ENCODE measurements at regions not wholly inside any gene's neighbourhood (a gene's known extent, or its start where the extent isn't known, plus 50 kb on each side); places are given as distances from the start of the nearest gene placed in this dataset.

GRCh38 chr15:29890336-29891095, 68.2 kb upstream of the TJP1 start:
- Mint-ChIP-seq H3K9me3 (peaks cover 28% of the 10 kb centered on the region), H3K27me3 (ENCODE audit: low read depth) (no peaks in the 10 kb centered on the region; the same call in 1 of the 2 replicates), H3K4me1 (peaks cover 36% of the 10 kb centered on the region), H3K4me3 (peak overlapping the region; percentile 29), H3K27ac (peak overlapping the region; percentile 94), H3K36me3 (peaks cover 21% of the 10 kb centered on the region)
- CTCF ChIA-PET, result interaction anchor here (0.6 to 6.8 kb wide), 4 partner anchors 12 to 34 kb away, joined by 3 to 61 read pairs (median 4); no protein-coding TSS in a partner anchor
- POLR2A ChIA-PET, result no interaction called here
- DNase-seq (ENCODE audit: low spot score) (no peak), ATAC-seq (peak; percentile 7; the same call in 1 of the 2 replicates)
- no peak for TF ChIP-seq PRRX2 (CRISPR knock-in tag; IDR thresholded peaks at IDR 0.05)
- TF ChIP-seq TEAD1 (CRISPR knock-in tag; IDR thresholded peaks at IDR 0.05), result no peak
- no peak for TF ChIP-seq NR2C2 (CRISPR knock-in tag; IDR thresholded peaks at IDR 0.05)
- TF ChIP-seq ETV6 (CRISPR knock-in tag; IDR thresholded peaks at IDR 0.05), result no peak
- no peak for TF ChIP-seq ERG (CRISPR knock-in tag; IDR thresholded peaks at IDR 0.05)
- TF ChIP-seq ZNF219 (CRISPR knock-in tag; IDR thresholded peaks at IDR 0.05; ENCODE audit: borderline replicate concordance), result no peak
- TF ChIP-seq, protein P1, sequence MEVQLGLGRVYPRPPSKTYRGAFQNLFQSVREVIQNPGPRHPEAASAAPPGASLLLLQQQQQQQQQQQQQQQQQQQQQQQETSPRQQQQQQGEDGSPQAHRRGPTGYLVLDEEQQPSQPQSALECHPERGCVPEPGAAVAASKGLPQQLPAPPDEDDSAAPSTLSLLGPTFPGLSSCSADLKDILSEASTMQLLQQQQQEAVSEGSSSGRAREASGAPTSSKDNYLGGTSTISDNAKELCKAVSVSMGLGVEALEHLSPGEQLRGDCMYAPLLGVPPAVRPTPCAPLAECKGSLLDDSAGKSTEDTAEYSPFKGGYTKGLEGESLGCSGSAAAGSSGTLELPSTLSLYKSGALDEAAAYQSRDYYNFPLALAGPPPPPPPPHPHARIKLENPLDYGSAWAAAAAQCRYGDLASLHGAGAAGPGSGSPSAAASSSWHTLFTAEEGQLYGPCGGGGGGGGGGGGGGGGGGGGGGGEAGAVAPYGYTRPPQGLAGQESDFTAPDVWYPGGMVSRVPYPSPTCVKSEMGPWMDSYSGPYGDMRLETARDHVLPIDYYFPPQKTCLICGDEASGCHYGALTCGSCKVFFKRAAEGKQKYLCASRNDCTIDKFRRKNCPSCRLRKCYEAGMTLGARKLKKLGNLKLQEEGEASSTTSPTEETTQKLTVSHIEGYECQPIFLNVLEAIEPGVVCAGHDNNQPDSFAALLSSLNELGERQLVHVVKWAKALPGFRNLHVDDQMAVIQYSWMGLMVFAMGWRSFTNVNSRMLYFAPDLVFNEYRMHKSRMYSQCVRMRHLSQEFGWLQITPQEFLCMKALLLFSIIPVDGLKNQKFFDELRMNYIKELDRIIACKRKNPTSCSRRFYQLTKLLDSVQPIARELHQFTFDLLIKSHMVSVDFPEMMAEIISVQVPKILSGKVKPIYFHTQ (CRISPR knock-in tag; IDR thresholded peaks at IDR 0.05), result no peak
- TF ChIP-seq ZNF532 (CRISPR knock-in tag; IDR thresholded peaks at IDR 0.05; ENCODE audit: borderline replicate concordance), result no peak
- TF ChIP-seq IRF2 (CRISPR knock-in tag; IDR thresholded peaks at IDR 0.05; ENCODE audit: borderline replicate concordance, low read depth), result no peak
- TF ChIP-seq MYBL2 (CRISPR knock-in tag; IDR thresholded peaks at IDR 0.05), result no peak
- TF ChIP-seq NFATC4 (CRISPR knock-in tag; IDR thresholded peaks at IDR 0.05), result no peak
- TF ChIP-seq KAT7 (CRISPR knock-in tag; IDR thresholded peaks at IDR 0.05; ENCODE audit: borderline replicate concordance), result no peak
- no peak for TF ChIP-seq ZNF396 (CRISPR knock-in tag; IDR thresholded peaks at IDR 0.05; ENCODE audit: borderline replicate concordance)
- TF ChIP-seq, protein P2, sequence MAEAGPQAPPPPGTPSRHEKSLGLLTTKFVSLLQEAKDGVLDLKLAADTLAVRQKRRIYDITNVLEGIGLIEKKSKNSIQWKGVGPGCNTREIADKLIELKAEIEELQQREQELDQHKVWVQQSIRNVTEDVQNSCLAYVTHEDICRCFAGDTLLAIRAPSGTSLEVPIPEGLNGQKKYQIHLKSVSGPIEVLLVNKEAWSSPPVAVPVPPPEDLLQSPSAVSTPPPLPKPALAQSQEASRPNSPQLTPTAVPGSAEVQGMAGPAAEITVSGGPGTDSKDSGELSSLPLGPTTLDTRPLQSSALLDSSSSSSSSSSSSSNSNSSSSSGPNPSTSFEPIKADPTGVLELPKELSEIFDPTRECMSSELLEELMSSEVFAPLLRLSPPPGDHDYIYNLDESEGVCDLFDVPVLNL (CRISPR knock-in tag; IDR thresholded peaks at IDR 0.05; ENCODE audit: borderline replicate concordance, low read depth), result no peak
- no peak for TF ChIP-seq RORB (CRISPR knock-in tag; IDR thresholded peaks at IDR 0.05)
- TF ChIP-seq, protein P3, sequence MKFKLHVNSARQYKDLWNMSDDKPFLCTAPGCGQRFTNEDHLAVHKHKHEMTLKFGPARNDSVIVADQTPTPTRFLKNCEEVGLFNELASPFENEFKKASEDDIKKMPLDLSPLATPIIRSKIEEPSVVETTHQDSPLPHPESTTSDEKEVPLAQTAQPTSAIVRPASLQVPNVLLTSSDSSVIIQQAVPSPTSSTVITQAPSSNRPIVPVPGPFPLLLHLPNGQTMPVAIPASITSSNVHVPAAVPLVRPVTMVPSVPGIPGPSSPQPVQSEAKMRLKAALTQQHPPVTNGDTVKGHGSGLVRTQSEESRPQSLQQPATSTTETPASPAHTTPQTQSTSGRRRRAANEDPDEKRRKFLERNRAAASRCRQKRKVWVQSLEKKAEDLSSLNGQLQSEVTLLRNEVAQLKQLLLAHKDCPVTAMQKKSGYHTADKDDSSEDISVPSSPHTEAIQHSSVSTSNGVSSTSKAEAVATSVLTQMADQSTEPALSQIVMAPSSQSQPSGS (CRISPR knock-in tag; IDR thresholded peaks at IDR 0.05; ENCODE audit: borderline replicate concordance, low read depth), result no peak
- TF ChIP-seq HMGXB4 (CRISPR knock-in tag; IDR thresholded peaks at IDR 0.05), result no peak
- TF ChIP-seq, protein P4, sequence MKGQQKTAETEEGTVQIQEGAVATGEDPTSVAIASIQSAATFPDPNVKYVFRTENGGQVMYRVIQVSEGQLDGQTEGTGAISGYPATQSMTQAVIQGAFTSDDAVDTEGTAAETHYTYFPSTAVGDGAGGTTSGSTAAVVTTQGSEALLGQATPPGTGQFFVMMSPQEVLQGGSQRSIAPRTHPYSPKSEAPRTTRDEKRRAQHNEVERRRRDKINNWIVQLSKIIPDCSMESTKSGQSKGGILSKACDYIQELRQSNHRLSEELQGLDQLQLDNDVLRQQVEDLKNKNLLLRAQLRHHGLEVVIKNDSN (CRISPR knock-in tag; IDR thresholded peaks at IDR 0.05), result no peak
- TF ChIP-seq, protein P5, sequence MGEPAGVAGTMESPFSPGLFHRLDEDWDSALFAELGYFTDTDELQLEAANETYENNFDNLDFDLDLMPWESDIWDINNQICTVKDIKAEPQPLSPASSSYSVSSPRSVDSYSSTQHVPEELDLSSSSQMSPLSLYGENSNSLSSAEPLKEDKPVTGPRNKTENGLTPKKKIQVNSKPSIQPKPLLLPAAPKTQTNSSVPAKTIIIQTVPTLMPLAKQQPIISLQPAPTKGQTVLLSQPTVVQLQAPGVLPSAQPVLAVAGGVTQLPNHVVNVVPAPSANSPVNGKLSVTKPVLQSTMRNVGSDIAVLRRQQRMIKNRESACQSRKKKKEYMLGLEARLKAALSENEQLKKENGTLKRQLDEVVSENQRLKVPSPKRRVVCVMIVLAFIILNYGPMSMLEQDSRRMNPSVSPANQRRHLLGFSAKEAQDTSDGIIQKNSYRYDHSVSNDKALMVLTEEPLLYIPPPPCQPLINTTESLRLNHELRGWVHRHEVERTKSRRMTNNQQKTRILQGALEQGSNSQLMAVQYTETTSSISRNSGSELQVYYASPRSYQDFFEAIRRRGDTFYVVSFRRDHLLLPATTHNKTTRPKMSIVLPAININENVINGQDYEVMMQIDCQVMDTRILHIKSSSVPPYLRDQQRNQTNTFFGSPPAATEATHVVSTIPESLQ (CRISPR knock-in tag; IDR thresholded peaks at IDR 0.05), result no peak

Measured in WTC11 (cell line).